GM19238 (cell line): ENCODE measurements at regions not wholly inside any gene's neighbourhood (a gene's known extent, or its start where the extent isn't known, plus 50 kb on each side); places are given as distances from the start of the nearest gene placed in this dataset.
A peak's percentile ranks its signal among the peaks of the same experiment; 100 is the strongest.
"Not testable (repeated sequence)": the region's sequence is repeated elsewhere in the genome, so short reads cannot be mapped to it uniquely, and the experiment has no call there.

Experiments
- DNase-seq: peaks from one replicate; pipeline ENCODE4 v3.0.0; 2011; ENCODE audit warnings: low spot score; ENCODE audit not compliant: insufficient read length

- no peak for DNase-seq
Measured at GRCh38 chr5:119694284-119694683, 64.9 kb downstream of the FAM170A start.

GRCh38 chr5:119706049-119706448 is 76.7 kb downstream of the FAM170A start:
- DNase-seq = no peak

DNA sequence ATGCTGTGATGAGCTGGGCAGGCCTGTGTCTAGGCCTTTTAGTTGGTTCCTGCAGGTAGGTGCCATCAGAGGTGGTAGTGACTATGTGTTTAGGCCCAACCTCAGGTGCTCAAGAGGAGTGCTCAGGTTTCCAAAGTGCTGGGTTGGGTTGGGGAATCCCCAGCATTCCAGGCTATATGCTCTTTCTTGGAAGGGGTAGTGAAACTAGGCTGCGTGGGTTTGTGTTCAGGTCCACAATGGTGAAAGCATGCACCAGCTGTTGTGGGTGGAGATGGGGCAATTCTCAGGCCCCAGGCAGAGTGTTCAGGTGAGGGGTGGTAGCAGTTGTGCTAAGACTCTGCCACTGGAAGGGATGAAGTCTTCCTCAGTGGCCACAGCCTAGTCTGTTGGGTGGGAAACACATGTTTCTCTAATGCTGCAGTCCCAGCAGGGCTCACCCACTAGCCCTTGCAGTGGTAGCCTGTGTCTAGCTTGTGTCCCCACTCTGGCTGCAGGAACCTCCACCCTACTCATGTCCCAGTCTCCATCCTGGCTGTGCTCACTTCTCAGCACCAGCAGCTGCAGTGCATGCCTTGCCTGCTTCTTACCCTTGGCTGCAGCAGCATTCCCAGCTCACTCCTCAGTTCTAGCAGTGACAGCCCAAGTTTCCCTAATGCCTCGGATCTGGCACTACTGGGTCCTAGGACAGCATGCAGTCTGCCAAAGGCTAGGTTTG is 78.9 kb downstream of the FAM170A start:
- no peak for DNase-seq

- DNase-seq = no peak
Measured at GRCh38 chr5:119721775-119722174, 92.4 kb downstream of the FAM170A start.

GRCh38 chr5:119725291-119725690 is 95.9 kb downstream of the FAM170A start:
- not testable (repeated sequence) for DNase-seq

DNA sequence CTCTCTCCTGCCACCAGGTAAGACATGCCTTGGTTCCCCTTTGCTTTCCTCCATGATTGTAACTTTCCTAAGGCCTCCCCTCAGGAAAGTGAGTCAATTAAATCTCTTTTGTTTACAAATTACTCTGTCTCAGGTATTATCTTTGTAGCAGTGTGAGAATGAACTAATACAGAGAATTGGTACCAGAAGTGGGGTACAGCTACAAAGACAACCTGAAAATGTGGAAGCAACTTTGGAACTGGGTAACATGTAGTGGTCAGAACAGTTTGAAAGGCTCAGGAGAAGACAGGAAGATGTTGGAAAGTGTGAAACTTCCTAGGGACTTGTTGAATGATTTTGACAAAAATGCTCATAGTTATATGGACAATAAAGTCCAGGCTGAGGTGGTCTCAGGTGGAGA is 97.2 kb downstream of the FAM170A start:
- DNase-seq = no peak

DNA sequence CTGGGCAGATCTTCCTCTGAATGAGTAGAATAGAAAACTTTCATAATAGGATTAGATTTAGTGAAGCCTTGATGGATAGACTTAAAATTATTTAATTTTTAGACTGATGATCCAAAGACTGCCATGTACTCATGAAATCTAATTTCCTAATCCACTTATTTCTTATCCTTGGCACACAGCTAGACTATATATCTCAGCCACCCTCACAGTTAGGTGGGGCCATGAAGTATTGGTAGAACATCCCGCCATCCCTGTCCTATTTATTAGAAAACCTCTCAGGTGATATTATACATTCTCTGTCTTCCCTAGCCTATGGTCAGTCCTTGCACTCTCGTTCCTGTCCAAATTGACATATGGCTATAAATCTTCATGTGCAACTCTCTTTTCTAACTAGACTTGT is 110.9 kb downstream of the FAM170A start:
- DNase-seq = no peak

DNA sequence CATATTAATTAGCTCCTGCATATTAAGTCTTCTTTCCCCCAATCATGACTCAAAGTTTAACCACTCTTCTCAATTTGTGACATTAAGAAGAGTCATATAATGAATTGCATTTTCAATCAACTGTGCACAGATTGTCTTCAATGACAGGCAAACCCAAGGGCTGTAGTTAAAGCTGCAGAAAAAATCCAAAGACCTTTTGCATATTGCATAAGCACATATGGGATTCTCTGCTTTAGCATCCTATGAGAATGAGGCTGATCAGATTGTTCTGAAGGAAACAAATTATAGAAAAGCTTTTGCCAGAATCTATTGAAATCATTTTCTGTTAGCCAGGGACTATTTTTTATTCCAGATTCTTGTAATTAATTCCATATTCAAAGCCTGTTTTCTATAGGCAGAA is 112.3 kb downstream of the FAM170A start:
- DNase-seq = no peak

DNA sequence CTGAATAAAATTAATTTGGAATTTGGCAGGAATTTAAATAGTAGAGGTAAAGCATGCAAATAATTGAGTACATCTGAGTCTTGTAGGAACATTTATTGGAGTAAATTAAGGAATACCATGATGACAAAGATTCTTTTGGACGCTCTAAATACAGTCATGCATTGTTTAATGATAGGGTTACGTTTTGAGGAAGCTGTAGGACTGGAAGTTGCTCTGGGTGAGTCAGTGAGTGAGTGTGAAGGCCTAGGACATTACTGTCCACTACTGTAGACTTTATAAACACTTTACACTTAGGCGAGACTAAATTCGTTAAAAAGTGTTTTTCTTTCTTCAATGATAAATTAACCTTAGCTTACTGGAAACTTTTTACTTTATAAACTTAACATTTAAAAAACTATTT is 113.0 kb downstream of the FAM170A start:
- no peak for DNase-seq

GRCh38 chr5:119743927-119744326 is 114.6 kb downstream of the FAM170A start:
- DNase-seq = peak; percentile 7

DNA sequence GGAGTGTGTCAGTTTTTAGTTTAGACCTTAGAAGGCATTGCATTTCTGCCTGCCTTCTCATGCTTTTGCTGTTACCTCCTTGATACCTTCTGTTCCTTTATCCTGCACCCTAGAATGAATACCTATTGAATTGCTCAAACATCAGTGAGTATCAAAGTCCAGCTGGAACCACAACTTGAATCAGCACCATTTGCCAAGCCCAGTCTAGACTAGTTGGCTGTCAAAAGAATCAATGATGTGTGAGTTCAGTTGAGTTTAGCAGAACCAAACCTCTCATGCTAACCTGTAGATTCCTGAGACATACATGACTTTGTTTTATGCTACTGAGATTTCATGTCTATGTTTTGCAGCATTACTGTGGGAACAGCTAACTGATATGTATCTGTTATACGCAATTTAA is 116.6 kb downstream of the FAM170A start:
- DNase-seq = no peak

DNA sequence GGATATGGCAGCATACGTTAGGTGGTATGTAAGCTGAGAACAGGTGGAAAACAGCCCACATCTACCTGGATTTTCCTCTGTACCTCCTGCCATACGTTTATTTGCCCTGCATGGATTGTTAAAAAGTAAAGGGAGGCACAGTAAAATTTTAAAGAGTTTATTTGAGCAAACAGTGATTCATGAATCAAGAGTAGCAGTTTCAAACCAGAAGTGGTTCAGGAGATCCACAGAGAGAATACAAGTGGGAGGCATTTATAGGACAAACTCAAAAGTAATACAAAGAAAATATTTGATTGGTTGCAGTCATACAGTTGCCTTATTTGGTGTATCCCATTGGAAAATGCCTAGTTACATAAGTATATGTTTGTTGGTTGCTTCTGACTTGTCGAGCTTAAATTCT is 117.6 kb downstream of the FAM170A start:
- DNase-seq = no peak

DNA sequence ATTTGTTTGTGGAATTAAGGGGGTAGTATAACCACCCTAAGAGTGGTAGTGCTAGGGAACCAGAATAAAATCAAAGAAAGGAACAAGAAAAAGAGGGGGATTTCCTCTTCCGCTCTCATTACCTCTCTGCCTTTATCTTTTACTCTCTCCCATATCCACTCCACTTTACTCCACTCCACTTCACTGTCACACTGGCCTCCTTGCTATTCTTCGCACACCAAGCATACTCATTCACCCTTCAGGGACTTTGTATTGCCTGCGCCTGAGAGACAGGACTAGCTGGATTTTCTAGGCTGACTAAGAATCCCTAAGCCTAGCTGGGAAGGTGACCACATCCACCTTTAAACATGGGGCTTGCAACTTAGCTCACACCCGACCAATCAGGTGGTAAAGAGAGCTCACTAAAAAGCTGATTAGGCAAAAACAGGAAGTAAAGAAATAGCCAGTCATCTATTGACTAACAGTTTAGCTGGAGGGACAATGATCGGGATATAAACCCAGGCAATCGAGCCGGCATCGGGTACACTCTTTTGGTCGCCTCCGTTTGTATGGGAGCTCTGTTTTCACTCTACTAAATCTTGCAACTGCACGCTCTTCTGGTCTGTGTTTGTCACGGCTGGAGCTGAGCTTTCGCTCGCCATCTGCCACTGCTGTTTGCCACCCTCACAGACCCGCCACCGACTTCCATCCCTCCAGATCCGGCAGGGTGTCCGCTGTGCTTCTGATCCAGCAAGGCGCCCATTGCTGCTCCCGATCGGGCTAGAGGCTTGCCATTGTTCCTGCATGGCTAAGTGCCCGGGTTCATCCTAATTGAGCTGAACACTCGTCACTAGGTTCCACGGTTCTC is 121.8 kb downstream of the FAM170A start:
- no peak for DNase-seq

DNA sequence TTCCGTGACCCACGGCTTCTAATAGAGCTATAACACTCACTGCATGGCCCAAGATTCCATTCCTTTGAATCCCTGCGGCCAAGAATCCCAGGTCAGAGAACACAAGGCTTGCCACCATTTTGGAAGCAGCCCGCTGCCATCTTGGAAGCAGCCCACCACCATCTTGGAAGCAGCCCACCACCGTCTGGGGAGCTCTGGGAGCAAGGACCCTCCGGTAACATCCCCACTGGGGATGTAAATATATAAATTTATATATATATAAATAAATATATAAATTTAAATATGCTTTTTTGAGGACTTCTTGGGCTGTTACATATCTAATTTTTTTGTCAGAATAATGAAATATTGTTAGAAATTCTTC is 122.4 kb downstream of the FAM170A start:
- DNase-seq = no peak

GRCh38 chr5:119752921-119753886 is 123.8 kb downstream of the FAM170A start:
- no peak for DNase-seq

- not testable (repeated sequence) for DNase-seq
Measured at GRCh38 chr5:119754825-119755224, 125.5 kb downstream of the FAM170A start.

- DNase-seq = no peak
Measured at GRCh38 chr5:119757276-119757675, 127.9 kb downstream of the FAM170A start.

DNA sequence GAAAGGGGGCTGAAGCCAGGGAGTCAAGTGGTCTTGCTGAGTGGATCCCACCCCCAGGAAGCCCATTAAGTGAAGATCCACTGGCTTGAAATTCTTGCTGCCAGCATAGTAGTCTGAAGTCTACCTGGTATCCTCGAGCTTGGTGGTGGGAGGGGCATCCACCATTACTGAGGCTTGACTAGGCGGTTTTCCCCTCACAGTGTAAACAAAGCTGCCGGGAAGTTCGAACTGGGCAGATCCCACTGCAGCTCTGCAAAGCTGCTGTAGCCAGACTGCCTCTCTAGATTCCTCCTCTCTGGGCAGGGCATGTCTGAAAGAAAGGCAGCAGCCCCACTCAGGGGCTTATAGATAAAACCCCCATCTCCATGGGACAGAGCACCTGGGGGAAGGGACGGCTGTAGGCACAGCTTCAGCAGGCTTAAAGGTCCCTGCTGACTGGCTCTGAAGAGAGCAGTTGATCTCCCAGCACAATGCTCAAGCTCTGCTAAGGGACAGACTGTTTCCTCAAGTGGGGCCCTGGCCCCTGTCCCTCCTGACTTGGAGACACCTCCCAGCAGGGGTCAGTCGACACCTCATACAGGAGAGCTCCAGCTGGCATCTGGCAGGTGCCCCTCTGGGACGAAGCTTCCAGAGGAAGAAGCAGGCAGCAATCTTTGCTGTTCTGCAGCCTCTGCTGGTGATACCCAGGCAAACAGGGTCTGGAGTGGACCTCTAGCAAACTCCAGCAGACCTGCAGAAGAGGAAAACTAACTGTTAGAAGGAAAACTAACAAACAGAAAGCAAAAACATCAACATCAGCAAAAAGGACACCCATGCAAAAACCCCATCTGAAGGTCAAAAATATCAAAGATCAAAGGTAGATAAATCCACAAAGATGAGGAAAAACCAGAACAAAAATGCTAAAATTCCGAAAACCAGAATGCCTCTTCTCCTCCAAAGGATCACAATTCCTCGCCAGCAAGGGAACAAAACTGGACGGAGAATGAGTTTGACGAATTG is 140.6 kb downstream of the FAM170A start:
- DNase-seq = not testable (repeated sequence)

DNA sequence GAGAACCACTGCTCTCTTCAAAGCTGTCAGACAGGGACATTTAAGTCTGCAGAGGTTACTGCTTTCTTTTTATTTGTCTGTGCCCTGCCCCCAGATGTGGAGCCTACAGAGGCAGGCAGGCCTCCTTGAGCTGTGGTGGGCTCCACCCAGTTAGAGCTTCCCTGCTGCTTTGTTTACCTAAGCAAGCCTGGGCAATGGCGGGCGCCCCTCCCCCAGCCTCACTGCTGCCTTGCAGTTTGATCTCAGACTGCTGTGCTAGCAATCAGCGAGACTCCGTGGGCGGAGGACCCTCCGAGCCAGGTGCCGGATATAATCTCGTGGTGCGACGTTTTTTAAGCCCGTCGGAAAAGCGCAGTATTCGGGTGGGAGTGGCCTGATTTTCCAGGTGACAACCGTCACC is 150.8 kb downstream of the FAM170A start:
- DNase-seq = not testable (repeated sequence)

DNA sequence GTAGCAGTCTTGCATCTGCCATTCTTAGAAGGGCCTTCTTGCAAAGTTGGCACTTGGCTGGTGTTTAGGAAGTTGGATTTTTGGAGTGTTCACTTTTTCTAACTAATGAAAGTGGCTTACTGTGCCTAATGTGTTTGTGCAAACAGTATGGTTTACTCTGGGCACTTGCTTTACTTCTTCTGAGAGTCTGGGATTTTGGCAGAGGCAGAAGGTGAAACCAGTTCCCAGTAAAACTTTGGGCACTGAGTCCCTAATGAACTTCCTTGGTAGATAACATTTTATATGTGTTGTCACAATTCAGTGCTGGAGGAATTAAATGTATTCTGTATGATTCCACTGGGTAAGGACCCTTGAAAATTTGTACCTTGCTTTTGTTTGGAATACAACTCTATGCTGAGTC is 155.7 kb downstream of the FAM170A start:
- no peak for DNase-seq
